Right lobe of liver (tissue), 4 donors: ENCODE measurements at regions not wholly inside any gene's neighbourhood (a gene's known extent, or its start where the extent isn't known, plus 50 kb on each side); places are given as distances from the start of the nearest gene placed in this dataset.

Experiments
- POLR2A ChIP-seq: fragments of 450-650 bp; IDR thresholded peaks from one replicate; pipeline ENCODE4 v1.6.1; 2017; ENCODE audit warnings: antibody characterized with exemption, mild to moderate bottlenecking
- TF ChIP-seq, protein P1 (sequence below), 4 donors: fragments of 200-600 bp in 3 of 4; fragments of 450-650 bp in 1 of 4; IDR thresholded peaks; one replicate each; pipeline versions ENCODE4 v1.5.1 to v1.8.0; 2016 to 2022; ENCODE audit warnings: antibody characterized with exemption in 4 of 4, mild to moderate bottlenecking in 2 of 4
- donor health status: DM: no; HTN: no; CAD: no.
- donor health status: DM: no; HTN: no; CAD: no.
- donor health status: DM: no; HTN: yes; CAD: no.

DNA sequence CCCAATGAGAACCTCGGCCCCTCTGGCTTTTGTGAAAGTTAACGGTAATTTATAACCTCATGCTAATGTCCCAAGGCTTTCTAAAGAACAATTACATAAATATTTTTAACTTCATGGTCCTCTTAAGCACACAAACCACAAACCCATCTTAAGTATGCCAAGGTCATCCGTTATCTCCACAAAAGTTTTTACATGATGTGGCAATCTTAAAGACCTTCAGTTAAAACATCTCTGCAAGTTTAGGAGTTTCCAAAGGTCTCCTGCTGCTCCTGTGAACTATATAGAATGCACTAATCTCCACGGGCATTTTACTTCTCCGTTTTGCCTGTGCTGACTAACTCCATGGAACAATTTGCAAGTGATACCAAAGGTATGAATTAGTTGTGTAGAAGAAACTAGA lies 228.2 kb downstream of the TLE1 start:
- TF ChIP-seq, protein P1, sequence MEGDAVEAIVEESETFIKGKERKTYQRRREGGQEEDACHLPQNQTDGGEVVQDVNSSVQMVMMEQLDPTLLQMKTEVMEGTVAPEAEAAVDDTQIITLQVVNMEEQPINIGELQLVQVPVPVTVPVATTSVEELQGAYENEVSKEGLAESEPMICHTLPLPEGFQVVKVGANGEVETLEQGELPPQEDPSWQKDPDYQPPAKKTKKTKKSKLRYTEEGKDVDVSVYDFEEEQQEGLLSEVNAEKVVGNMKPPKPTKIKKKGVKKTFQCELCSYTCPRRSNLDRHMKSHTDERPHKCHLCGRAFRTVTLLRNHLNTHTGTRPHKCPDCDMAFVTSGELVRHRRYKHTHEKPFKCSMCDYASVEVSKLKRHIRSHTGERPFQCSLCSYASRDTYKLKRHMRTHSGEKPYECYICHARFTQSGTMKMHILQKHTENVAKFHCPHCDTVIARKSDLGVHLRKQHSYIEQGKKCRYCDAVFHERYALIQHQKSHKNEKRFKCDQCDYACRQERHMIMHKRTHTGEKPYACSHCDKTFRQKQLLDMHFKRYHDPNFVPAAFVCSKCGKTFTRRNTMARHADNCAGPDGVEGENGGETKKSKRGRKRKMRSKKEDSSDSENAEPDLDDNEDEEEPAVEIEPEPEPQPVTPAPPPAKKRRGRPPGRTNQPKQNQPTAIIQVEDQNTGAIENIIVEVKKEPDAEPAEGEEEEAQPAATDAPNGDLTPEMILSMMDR (IDR thresholded peaks at IDR 0.05), result no peak
- no peak for TF ChIP-seq POLR2A
